SH-SY5Y (cell line): ENCODE measurements at regions not wholly inside any gene's neighbourhood (a gene's known extent, or its start where the extent isn't known, plus 50 kb on each side); places are given as distances from the start of the nearest gene placed in this dataset.

Experiments used
- GATA2 ChIP-seq: IDR thresholded peaks from 2 replicates; pipeline ENCODE4 v1.6.1; 2011; ENCODE audit warnings: mild to moderate bottlenecking, low read depth, low read length
- GATA3 ChIP-seq: IDR thresholded peaks from 2 replicates; pipeline ENCODE4 v1.6.1; 2011; ENCODE audit warnings: low read depth, mild to moderate bottlenecking, low read length, moderate library complexity

DNA sequence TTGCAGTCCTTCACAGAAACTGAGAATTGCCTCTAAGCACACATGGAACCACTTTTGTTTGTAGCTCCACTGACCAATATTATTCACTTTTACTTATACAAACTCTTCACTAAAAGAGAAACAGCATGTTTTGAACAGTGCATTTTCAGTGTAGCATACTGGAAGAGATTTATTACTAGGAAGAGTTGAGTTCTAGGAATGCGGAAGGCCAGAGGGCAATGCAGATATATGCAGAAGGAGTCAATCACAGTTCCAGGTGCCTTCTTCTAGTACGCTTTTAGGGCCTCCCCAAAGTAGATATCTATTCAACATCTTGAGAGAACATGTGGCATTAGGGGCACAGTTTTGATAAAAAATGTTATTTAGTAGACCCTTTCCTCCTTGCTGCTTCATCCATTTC lies 1654.0 kb upstream of the ZEB2 start:
- no peak for TF ChIP-seq GATA2
- no peak for TF ChIP-seq GATA3

DNA sequence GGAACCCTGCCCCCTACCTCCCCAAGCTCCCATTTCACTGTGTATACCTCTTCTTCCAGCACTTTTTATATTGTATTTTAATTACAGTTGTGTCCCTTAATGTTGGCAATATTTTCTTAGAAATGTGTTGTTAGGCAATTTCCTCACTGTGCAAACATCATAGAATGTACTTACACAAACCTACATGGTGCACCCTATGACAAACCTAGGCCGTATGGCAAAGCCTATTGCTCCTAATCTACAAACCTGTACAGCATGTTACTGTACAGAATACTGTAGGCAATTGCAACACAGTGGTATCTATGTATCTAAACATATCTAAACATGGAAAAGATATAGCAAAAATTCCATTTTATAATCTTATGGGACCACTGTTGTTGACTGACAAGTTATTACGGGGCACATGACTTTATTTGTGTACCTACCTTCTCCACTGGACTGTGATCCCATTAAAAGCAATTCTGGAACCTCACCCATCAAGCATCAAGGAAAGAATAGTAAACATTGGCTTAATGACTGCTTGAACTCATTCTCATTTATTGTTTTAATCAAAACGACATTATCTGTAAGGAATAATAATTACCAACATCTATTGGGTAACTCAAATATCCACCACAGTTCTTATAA lies 1641.5 kb upstream of the ZEB2 start:
- TF ChIP-seq GATA3 (no peak), GATA2 (no peak)

DNA sequence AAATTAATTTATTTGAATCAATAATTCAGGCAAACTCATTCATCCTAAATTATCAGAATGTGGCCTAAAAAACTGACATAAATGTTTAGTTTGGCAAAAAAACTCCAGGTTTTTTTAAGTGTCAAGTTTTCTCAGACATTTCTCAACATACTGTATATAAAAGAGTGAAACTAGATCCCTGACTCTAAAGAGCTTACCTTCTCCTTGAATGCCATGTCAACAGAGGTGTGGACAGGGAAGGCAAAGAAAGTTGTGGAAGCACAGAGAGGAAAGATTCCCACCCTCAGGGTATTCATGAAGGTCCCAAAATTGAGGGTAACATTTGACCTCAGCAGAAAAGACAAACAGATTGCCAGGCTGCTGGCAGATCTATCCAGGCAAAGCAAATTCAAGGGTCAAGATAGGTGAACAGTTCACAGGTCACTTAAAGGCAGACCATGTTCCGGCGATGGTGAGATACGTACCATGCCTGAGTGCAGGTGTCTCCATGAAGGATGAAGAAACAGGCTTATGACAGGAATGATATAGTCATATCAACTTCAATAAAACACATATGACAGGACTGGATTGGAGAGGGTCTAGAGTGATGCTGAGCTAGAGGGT lies 1638.3 kb upstream of the ZEB2 start:
- TF ChIP-seq GATA2 (no peak), GATA3 (no peak)

DNA sequence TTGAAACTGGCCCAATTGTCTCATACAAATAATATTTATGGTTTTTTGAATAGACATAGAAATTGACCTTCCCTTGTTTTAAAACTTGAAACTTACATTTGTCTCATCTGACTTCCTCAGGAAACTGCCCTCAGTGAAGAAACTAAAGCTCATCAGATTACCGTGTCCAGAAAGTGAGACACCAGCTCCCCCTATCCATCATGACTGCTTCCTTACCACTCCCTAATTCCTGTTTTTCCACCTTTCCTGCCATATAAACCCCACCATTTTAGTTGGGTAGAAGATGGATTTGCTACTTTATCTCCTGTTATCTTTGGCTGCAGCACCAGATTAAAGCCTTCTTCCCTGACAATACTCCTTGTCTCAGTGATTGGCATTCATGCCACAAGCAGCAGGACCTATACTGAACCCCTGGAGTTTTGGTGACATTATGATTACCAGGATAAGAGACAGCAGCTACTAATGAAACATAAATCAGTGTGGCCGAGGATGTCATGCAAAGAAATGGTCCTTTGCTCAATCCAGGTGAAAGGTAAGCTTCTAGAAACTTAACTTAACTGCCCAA lies 1627.6 kb upstream of the ZEB2 start:
- no peak for TF ChIP-seq GATA2

DNA sequence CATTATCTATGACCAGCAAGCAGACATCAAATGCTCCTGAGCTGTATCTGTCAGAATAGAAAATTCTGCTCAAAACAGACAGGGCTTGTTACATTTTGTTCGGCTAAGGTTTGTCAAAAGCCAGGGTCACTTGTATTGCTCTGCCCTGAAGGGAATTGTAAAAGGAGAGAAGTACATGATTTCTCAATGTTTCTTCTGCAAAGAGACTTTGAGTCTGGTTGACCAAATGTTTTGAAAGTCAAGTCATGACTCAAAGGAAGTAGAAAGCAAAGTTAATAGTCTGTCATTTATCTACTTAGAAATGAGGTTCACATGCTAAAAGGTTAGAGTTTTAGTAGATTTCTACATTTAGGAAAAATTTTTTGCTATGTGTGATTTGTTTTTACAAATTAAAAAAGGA lies 1624.1 kb upstream of the ZEB2 start:
- TF ChIP-seq GATA2 (no peak), GATA3 (no peak)

DNA sequence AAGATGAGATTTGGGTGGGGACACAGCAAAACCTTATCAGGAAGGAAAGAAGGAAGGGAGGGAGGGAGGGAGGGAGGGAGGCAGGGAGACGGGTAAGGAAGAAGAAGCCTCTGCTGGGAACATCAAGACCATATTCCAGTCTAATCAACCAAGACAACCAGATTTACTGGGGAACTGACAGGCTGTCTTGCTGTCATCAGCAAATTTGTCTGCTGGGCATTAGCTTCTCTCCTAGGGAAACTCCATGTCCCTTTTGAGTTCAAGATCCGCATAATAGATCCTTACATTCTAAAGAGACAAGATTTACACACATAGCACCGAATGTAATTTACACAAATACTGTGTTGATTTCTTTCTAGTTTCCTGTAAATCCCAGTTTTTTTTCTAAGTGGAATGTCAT lies 1618.9 kb upstream of the ZEB2 start:
- no peak for TF ChIP-seq GATA2
- TF ChIP-seq GATA3, result no peak

DNA sequence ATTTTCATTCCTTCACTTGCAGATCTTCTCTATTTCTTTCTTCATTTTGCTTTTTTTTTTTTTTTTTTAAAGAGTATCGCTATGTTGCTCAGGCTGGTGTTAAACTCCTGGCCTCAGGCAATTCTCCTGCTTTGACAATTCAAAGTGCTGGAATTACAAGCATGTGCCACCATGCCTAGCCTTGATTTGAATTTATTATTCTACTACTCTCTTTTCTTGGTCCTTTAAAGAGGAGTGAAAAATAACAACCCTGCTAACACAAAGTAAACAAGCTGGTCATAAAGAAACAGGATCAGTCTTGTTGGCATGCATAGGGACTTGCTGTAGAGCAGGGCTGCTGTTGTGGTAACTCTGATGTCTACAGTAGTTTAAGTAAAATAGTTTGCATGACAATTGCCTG lies 1615.3 kb upstream of the ZEB2 start:
- no peak for TF ChIP-seq GATA2
- TF ChIP-seq GATA3, result no peak

DNA sequence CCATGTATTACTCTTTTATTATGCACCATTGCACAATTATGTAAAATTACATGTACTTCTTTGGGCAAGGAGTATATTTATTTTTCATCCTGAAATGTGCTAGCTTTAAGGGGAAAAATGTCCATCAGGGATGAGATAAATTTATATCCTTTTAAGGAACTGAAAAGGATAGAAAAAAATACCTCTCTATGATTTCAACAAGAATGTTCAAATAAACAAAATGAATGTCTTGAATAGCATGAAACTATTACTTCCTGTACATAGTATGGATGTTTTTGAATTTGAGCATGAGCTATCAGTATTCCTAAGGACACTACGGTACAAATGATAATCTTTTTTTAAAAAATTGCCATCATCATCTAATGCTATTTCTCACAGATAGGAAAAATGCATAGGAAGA lies 1611.9 kb upstream of the ZEB2 start:
- TF ChIP-seq GATA3, result no peak
- TF ChIP-seq GATA2, result no peak

DNA sequence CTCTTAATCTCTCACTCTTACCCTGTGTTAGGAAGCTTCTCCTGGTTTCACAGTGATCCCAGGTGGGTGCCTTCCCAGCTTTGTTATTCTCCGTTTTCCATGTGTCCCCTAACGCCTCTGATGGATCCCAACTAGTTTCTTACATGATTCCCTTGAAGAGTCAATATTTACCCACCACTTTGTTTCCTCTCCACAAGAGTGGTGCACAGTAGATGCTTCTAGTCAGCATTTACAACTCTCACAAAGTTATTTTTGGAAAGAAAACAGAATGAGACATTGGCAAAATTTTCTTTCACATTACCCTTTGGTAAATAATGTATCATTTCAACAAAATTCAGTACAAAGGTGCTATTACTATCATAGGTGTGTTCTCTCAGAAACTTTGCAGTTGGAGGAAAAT lies 1611.1 kb upstream of the ZEB2 start:
- TF ChIP-seq GATA3 (no peak), GATA2 (no peak)

DNA sequence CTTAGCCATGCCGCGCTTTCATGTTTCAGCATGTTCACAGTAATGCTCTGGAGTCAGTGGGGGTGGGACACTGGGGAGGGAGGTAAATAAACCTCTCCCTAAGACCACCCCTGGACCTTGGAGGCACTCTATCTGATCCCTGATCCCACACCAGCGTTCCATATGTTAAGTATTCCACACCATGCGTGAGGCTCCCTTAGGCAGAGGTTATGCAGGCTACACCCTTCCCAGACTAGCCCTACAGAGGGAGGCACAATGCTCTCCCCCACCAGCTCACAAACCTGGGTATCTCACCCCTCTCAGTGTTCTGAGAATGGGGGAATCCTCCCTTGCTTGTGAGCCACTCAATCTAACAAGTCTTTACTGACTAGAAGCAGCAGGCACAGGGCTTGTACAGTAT lies 1610.4 kb upstream of the ZEB2 start:
- TF ChIP-seq GATA2 (no peak), GATA3 (no peak)

DNA sequence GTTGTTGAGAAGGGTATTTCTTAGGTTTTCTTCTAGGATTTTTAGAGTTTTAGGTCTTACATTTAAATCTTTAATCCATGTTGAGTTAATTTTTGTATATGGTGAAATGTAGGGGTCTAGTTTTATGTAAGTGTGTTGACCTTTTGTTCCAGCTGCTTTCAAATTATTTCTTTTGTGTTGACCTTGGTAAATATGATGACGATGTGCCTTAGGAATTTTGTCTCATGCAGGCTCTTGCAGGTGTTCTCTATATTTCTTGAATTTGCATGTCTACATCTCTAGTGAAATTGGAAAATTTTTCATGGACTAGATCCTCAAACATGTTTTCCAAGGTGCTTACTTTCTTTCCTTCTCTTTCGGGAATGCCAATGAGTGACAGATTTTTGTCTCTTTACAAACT lies 1609.3 kb upstream of the ZEB2 start:
- no peak for TF ChIP-seq GATA3
- no peak for TF ChIP-seq GATA2

DNA sequence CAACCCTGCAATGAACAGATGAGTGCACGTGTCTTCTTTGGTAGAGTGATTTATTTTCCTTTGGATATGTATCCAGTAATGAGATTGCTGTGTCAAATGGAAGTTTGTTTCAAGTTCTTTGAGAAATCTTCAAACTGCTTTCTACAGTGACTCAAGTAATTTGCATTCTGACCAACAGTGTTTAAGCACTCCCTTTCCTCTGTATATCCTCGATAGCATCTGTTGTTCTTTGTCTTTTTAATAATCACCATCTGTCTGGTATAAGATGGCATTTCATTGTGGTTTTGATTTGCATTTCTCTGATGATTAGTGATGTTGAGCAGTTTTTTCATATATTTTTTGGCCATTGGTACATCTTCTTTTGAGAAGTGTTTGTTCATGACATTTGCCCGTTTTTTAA lies 1608.3 kb upstream of the ZEB2 start:
- TF ChIP-seq GATA2 (no peak), GATA3 (no peak)

DNA sequence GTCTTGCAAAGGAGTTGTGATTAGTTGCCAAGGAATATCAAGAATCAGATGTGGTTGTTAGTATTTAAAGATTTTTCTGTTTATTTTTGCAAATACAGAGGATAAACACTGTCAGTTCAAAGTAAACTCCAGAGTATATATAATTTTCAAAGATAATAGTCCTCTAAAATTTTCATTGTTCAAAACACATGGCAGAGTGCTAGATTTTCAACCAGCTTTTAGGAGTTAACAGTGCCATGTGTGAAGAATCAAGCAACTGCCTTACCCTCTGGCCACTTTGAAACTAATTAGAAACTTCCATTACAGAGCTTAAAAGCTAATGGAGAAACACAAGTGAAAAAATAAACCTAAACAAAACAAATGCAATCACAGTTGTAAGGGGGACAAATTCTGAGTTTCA lies 1605.6 kb upstream of the ZEB2 start:
- TF ChIP-seq GATA3, result no peak
- TF ChIP-seq GATA2, result no peak

DNA sequence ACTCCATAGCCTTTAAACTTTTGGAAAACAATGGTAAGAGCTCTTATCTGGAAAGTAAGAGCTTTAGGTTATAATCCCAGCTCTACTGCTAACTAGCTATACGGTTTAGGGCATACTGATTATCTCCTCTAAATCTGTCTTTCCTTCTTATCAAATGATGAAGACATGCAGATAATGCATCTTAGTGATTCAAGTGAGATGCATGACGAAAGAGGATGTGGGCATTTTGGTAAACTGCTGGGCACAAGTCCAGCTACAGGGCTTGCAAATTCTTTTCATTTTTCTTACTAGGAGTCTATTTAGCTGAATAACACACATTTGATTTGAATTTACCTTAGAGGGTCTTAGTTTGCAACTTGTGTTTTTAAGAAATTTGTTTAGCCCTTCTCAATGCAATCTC lies 1604.8 kb upstream of the ZEB2 start:
- TF ChIP-seq GATA3 (no peak), GATA2 (no peak)

DNA sequence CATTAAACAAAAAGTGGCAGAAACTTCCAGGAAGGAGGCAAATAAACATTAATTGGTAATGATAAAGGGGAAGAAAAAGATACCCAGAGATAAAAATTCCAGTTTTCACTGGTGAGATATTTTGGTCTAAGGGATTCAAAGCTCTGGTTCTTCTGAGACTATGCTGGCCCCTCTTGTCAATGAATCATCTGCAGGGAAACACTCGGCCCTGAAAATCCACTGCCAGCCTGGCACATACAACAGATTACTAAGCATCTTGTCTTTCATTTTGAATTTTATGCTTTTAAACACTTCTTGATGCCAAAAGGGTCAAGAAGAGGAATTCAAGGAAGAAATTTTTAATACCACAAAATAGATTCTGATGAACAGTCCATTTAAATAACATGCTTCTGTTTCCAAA lies 1603.8 kb upstream of the ZEB2 start:
- TF ChIP-seq GATA3 (no peak), GATA2 (no peak)

DNA sequence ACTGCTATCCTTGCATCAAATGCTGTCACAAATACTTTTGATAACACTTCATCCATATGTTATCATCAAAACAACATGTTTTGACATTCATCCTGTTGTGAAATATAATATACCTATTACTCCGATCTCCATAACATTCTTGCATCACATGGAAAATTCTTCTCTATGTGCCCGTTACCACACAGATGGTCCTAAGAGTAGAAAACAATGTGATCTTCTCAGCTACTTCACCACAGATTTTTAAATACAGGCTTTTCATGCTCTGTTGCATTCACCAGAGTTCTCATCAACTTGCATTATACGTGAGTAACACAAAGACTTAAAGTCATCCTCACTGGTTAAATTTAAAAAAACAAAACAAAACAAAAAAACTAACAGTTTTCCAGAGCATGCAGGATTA lies 1603.3 kb upstream of the ZEB2 start:
- no peak for TF ChIP-seq GATA2
- no peak for TF ChIP-seq GATA3

DNA sequence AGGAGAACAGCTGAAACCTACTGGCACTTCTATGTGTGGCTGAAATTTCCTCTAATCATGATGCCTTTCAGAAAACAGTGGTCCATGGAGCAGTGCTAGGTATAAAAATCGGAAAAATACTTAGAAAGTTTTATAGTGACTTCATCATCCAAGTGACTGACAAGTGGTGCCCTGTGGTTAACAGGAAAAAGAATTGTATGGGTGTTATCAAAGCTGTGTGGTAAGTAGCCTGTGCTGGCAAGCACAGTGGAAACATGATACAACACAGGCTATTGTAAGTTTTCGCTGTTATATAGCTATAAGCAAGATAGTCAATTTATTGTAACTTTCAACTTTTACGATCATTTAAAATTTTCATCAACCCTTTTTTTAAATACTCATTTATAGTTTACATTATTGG lies 1599.7 kb upstream of the ZEB2 start:
- TF ChIP-seq GATA2 (no peak), GATA3 (no peak)
